ENCODE measurements at regions not wholly inside any gene's neighbourhood (a gene's known extent, or its start where the extent isn't known, plus 50 kb on each side); places are given as distances from the start of the nearest gene placed in this dataset.

GRCh38 chr10:25104441-25104840 lies 70.4 kb upstream of the GPR158 start:
- no peak for DNase-seq (ENCODE audit: low read depth in 1 of 2, low spot score in 1 of 2)
- no peak for TF ChIP-seq RARB (CRISPR knock-in tag; IDR thresholded peaks at IDR 0.05)
- no peak for TF ChIP-seq FOSL2 (IDR thresholded peaks at IDR 0.05)
- no peak for TF ChIP-seq FOSL2 (CRISPR knock-in tag; IDR thresholded peaks at IDR 0.05)
- TF ChIP-seq SREBF2 (IDR thresholded peaks at IDR 0.05), result no peak
- no peak for TF ChIP-seq CBX2 (IDR thresholded peaks at IDR 0.05; ENCODE audit: borderline replicate concordance, low read depth)
- TF ChIP-seq HDAC2 (IDR thresholded peaks at IDR 0.05), result no peak
- TF ChIP-seq HEYL (CRISPR knock-in tag; IDR thresholded peaks at IDR 0.05), result no peak
- TF ChIP-seq, protein P1, sequence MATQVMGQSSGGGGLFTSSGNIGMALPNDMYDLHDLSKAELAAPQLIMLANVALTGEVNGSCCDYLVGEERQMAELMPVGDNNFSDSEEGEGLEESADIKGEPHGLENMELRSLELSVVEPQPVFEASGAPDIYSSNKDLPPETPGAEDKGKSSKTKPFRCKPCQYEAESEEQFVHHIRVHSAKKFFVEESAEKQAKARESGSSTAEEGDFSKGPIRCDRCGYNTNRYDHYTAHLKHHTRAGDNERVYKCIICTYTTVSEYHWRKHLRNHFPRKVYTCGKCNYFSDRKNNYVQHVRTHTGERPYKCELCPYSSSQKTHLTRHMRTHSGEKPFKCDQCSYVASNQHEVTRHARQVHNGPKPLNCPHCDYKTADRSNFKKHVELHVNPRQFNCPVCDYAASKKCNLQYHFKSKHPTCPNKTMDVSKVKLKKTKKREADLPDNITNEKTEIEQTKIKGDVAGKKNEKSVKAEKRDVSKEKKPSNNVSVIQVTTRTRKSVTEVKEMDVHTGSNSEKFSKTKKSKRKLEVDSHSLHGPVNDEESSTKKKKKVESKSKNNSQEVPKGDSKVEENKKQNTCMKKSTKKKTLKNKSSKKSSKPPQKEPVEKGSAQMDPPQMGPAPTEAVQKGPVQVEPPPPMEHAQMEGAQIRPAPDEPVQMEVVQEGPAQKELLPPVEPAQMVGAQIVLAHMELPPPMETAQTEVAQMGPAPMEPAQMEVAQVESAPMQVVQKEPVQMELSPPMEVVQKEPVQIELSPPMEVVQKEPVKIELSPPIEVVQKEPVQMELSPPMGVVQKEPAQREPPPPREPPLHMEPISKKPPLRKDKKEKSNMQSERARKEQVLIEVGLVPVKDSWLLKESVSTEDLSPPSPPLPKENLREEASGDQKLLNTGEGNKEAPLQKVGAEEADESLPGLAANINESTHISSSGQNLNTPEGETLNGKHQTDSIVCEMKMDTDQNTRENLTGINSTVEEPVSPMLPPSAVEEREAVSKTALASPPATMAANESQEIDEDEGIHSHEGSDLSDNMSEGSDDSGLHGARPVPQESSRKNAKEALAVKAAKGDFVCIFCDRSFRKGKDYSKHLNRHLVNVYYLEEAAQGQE (IDR thresholded peaks at IDR 0.05), result no peak
- TF ChIP-seq, protein P2, sequence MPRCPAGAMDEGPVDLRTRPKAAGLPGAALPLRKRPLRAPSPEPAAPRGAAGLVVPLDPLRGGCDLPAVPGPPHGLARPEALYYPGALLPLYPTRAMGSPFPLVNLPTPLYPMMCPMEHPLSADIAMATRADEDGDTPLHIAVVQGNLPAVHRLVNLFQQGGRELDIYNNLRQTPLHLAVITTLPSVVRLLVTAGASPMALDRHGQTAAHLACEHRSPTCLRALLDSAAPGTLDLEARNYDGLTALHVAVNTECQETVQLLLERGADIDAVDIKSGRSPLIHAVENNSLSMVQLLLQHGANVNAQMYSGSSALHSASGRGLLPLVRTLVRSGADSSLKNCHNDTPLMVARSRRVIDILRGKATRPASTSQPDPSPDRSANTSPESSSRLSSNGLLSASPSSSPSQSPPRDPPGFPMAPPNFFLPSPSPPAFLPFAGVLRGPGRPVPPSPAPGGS (IDR thresholded peaks at IDR 0.05), result no peak
- TF ChIP-seq BHLHE40 (IDR thresholded peaks at IDR 0.05; ENCODE audit: low read depth, low read length), result no peak
- TF ChIP-seq POLR2A (IDR thresholded peaks at IDR 0.05; ENCODE audit: low read length), result no peak
- TF ChIP-seq, protein P3, sequence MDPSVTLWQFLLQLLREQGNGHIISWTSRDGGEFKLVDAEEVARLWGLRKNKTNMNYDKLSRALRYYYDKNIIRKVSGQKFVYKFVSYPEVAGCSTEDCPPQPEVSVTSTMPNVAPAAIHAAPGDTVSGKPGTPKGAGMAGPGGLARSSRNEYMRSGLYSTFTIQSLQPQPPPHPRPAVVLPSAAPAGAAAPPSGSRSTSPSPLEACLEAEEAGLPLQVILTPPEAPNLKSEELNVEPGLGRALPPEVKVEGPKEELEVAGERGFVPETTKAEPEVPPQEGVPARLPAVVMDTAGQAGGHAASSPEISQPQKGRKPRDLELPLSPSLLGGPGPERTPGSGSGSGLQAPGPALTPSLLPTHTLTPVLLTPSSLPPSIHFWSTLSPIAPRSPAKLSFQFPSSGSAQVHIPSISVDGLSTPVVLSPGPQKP (IDR thresholded peaks at IDR 0.05; ENCODE audit: low read depth, low read length), result no peak
- no peak for TF ChIP-seq FOXS1 (CRISPR knock-in tag; IDR thresholded peaks at IDR 0.05)
- no peak for TF ChIP-seq JUN (IDR thresholded peaks at IDR 0.05)
- TF ChIP-seq CEBPB (IDR thresholded peaks at IDR 0.05), result no peak
- no peak for TF ChIP-seq ZFP36 (IDR thresholded peaks at IDR 0.05; ENCODE audit: borderline replicate concordance, partially characterized antibody)
- TF ChIP-seq HOXB5 (CRISPR knock-in tag; IDR thresholded peaks at IDR 0.05), result no peak
- TF ChIP-seq HOXA7 (CRISPR knock-in tag; IDR thresholded peaks at IDR 0.05), result no peak
- no peak for TF ChIP-seq CHD2 (IDR thresholded peaks at IDR 0.05; ENCODE audit: low read length, partially characterized antibody)
- WGBS (ENCODE audit: missing lambda C conversion rate), result 50% methylated on average over 5 of the region's 5 CpGs
- no peak for FAIRE-seq
- Histone ChIP-seq H3K27ac (no peak overlapping the region), H3K4me1 (no peaks in the 10 kb centered on the region), H3K9me3 (0 out of 3 replicates have a peak, but pooled peaks cover 3% of the 10 kb centered on the region), H3K4me2 (no peak overlapping the region), H3K4me3 (no peak overlapping the region)
- POLR2A ChIA-PET, result no interaction called here
- CTCF ChIA-PET, result interaction anchor here (0.6 to 1.3 kb wide), 2 partner anchors 9 to 248 kb away, joined by 3 to 5 read pairs; no protein-coding TSS in a partner anchor
- no peak for ATAC-seq

DNA sequence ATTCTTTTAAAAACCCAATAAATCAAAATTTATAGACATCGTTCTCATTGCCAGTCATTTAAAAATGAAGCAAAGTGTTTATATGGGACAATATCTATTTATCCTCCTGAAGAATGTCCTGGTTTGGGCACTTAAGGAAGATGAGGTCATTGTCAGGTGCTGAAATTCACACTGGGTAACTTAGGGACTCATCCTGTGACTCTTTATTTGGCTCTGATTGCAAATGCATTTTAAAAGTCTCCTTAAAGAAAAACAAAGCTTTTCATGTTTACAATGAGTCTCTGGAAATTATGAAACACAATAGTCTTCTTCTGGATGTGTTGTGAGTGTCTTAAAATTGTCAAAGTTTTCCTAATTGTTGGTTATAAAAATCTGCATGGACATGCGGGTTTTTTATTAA lies 69.5 kb upstream of the GPR158 start:
- DNase-seq (ENCODE audit: low read depth in 1 of 2, low spot score in 1 of 2), result no peak
- ATAC-seq, result no peak
- WGBS (ENCODE audit: missing lambda C conversion rate), result 58% methylated on average over 2 of the region's 2 CpGs
- no peak for FAIRE-seq
- Histone ChIP-seq H3K4me3 (no peak overlapping the region), H3K9me3 (0 out of 3 replicates have a peak, but pooled peaks cover 3% of the 10 kb centered on the region), H3K4me2 (no peak overlapping the region), H3K4me1 (no peaks in the 10 kb centered on the region), H3K27ac (no peak overlapping the region)
- ChIA-PET POLR2A (no interaction called here), CTCF (interaction anchor here (0.8 to 1.3 kb wide), 2 partner anchors 8 to 24 kb away, joined by 4 to 5 read pairs; no protein-coding TSS in a partner anchor)
- TF ChIP-seq EHF (CRISPR knock-in tag; IDR thresholded peaks at IDR 0.05) (no peak), FOSL2 (IDR thresholded peaks at IDR 0.05) (no peak), FOSL2 (CRISPR knock-in tag; IDR thresholded peaks at IDR 0.05) (no peak), ZC3H11A (IDR thresholded peaks at IDR 0.05) (no peak), HES2 (IDR thresholded peaks at IDR 0.05) (no peak), KDM1A (IDR thresholded peaks at IDR 0.05; ENCODE audit: low read depth) (no peak)
- TF ChIP-seq, protein P4, sequence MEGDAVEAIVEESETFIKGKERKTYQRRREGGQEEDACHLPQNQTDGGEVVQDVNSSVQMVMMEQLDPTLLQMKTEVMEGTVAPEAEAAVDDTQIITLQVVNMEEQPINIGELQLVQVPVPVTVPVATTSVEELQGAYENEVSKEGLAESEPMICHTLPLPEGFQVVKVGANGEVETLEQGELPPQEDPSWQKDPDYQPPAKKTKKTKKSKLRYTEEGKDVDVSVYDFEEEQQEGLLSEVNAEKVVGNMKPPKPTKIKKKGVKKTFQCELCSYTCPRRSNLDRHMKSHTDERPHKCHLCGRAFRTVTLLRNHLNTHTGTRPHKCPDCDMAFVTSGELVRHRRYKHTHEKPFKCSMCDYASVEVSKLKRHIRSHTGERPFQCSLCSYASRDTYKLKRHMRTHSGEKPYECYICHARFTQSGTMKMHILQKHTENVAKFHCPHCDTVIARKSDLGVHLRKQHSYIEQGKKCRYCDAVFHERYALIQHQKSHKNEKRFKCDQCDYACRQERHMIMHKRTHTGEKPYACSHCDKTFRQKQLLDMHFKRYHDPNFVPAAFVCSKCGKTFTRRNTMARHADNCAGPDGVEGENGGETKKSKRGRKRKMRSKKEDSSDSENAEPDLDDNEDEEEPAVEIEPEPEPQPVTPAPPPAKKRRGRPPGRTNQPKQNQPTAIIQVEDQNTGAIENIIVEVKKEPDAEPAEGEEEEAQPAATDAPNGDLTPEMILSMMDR (IDR thresholded peaks at IDR 0.05), result no peak
- TF ChIP-seq, protein P1 (IDR thresholded peaks at IDR 0.05), result no peak
- TF ChIP-seq, protein P5, sequence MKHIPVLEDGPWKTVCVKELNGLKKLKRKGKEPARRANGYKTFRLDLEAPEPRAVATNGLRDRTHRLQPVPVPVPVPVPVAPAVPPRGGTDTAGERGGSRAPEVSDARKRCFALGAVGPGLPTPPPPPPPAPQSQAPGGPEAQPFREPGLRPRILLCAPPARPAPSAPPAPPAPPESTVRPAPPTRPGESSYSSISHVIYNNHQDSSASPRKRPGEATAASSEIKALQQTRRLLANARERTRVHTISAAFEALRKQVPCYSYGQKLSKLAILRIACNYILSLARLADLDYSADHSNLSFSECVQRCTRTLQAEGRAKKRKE (CRISPR knock-in tag; IDR thresholded peaks at IDR 0.05; ENCODE audit: low read depth), result no peak
- TF ChIP-seq, protein P6, sequence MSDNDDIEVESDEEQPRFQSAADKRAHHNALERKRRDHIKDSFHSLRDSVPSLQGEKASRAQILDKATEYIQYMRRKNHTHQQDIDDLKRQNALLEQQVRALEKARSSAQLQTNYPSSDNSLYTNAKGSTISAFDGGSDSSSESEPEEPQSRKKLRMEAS (IDR thresholded peaks at IDR 0.05), result no peak

Data from A549 (cell line).